CD4-positive, CD25-positive, alpha-beta regulatory T cell (primary cell): ENCODE measurements at regions not wholly inside any gene's neighbourhood (a gene's known extent, or its start where the extent isn't known, plus 50 kb on each side); places are given as distances from the start of the nearest gene placed in this dataset.

ENCODE experiments used
- ATAC-seq, 2 donors: fragments of 150-1000 bp; cut with Tn5 transposase; one replicate each; pipeline ENCODE4 v1.10.0; 2021; ENCODE audit warnings: low read depth in 2 of 2, moderate number of reproducible peaks in 2 of 2, moderate library complexity in 1 of 2
- DNase-seq, 3 donors: peaks; one replicate each; pipeline versions ENCODE4 v3.0.0 to v3.0.0-alpha.2; 2012 to 2022; ENCODE audit warnings: mixed read lengths in 1 of 3
- H3K27ac ChIP-seq: one replicate; pipeline ENCODE4 v1.7.0; 2013; ENCODE audit warnings: mild to moderate bottlenecking, low read length; ENCODE audit not compliant: insufficient read depth, poor library complexity, severe bottlenecking
- H3K27me3 ChIP-seq: one replicate; pipeline ENCODE4 v1.7.0; 2013; ENCODE audit warnings: low read length; ENCODE audit not compliant: control insufficient read depth, insufficient read depth
- H3K36me3 ChIP-seq: one replicate; pipeline ENCODE4 v1.7.0; 2013; ENCODE audit warnings: mild to moderate bottlenecking, low read length, moderate library complexity; ENCODE audit not compliant: control insufficient read depth, insufficient read depth
- H3K4me1 ChIP-seq: 2 replicates; pipeline ENCODE4 v1.7.0; 2013; ENCODE audit warnings: mild to moderate bottlenecking, low read length; ENCODE audit not compliant: insufficient read depth, control insufficient read depth, poor library complexity, severe bottlenecking
- H3K4me3 ChIP-seq: one replicate; pipeline ENCODE4 v1.7.0; 2013; ENCODE audit warnings: low read depth, mild to moderate bottlenecking, low read length, moderate library complexity
- H3K9me3 ChIP-seq, 2 experiments: 1 replicate in 1 of 2; 2 replicates in 1 of 2; pipeline ENCODE4 v1.7.0; 2013; ENCODE audit warnings: low read length in 2 of 2, mild to moderate bottlenecking in 1 of 2, moderate library complexity in 1 of 2; ENCODE audit not compliant: control insufficient read depth in 2 of 2
- H3K27ac Mint-ChIP-seq, 3 donors: one replicate each; pipeline ENCODE4 v1.8.0; 2020 to 2022; ENCODE audit warnings: mild to moderate bottlenecking in 3 of 3, mixed read lengths in 3 of 3, moderate library complexity in 2 of 3
- H3K27me3 Mint-ChIP-seq: one replicate; pipeline ENCODE4 v1.8.0; 2022; ENCODE audit warnings: mild to moderate bottlenecking, mixed read lengths
- H3K36me3 Mint-ChIP-seq: one replicate; pipeline ENCODE4 v1.8.0; 2020; ENCODE audit warnings: mixed read lengths
- H3K4me1 Mint-ChIP-seq, 4 donors: one replicate each; pipeline ENCODE4 v1.8.0; 2020 to 2022; ENCODE audit warnings: mixed read lengths in 4 of 4, mild to moderate bottlenecking in 1 of 4
- H3K4me3 Mint-ChIP-seq, 4 donors: one replicate each; pipeline ENCODE4 v1.8.0; 2020 to 2022; ENCODE audit warnings: mild to moderate bottlenecking in 4 of 4, mixed read lengths in 4 of 4, moderate library complexity in 3 of 4
- H3K9me3 Mint-ChIP-seq, 7 donors: one replicate each; pipeline ENCODE4 v1.8.0; 2020 to 2022; ENCODE audit warnings: mixed read lengths in 7 of 7, mild to moderate bottlenecking in 3 of 7, moderate library complexity in 2 of 7

GRCh38 chr13:78376033-78376432, 227.3 kb downstream of the POU4F1 start:
- Mint-ChIP-seq H3K36me3 (no peaks in the 10 kb centered on the region), H3K27me3 (no peaks in the 10 kb centered on the region), H3K27ac (no peak overlapping the region), H3K9me3 (peaks cover 0 to 2% (median 0%) of the 10 kb centered on the region in 7 donors), H3K4me1 (no peaks in the 10 kb centered on the region), H3K4me3 (no peak overlapping the region)
- ATAC-seq = no peak
- no peak for DNase-seq
- Histone ChIP-seq H3K36me3 (no peaks in the 10 kb centered on the region), H3K27me3 (no peaks in the 10 kb centered on the region), H3K27ac (no peak overlapping the region), H3K9me3 (no peaks in the 10 kb centered on the region), H3K4me3 (no peak overlapping the region), H3K4me1 (no peaks in the 10 kb centered on the region)

- Histone ChIP-seq H3K4me1 (no peaks in the 10 kb centered on the region), H3K27me3 (no peaks in the 10 kb centered on the region), H3K9me3 (no peaks in the 10 kb centered on the region), H3K4me3 (no peak overlapping the region), H3K36me3 (no peaks in the 10 kb centered on the region), H3K27ac (no peak overlapping the region)
- Mint-ChIP-seq H3K4me1 (no peaks in the 10 kb centered on the region), H3K4me3 (no peak overlapping the region), H3K27me3 (no peaks in the 10 kb centered on the region), H3K36me3 (no peaks in the 10 kb centered on the region), H3K27ac (no peak overlapping the region), H3K9me3 (peaks cover 0 to 2% (median 0%) of the 10 kb centered on the region in 7 donors)
- ATAC-seq (no peak), DNase-seq (no peak)
These were observed 230.8 kb downstream of the POU4F1 start for GRCh38 chr13:78372581-78372980.

GRCh38 chr13:78370231-78370630, 233.1 kb downstream of the POU4F1 start:
- no peaks in the 10 kb centered on the region for H3K36me3 ChIP-seq
- H3K4me1 Mint-ChIP-seq = no peaks in the 10 kb centered on the region
- no peak overlapping the region for H3K27ac Mint-ChIP-seq
- H3K4me1 ChIP-seq = no peaks in the 10 kb centered on the region
- ATAC-seq (no peak), DNase-seq (no peak)
- H3K27ac ChIP-seq = no peak overlapping the region
- no peaks in the 10 kb centered on the region for H3K36me3 Mint-ChIP-seq
- peaks cover 0 to 2% (median 0%) of the 10 kb centered on the region in 7 donors for H3K9me3 Mint-ChIP-seq
- no peak overlapping the region for H3K4me3 ChIP-seq
- H3K4me3 Mint-ChIP-seq = no peak overlapping the region
- no peaks in the 10 kb centered on the region for H3K27me3 ChIP-seq
- no peaks in the 10 kb centered on the region for H3K27me3 Mint-ChIP-seq
- no peaks in the 10 kb centered on the region for H3K9me3 ChIP-seq

- H3K4me1 ChIP-seq = no peaks in the 10 kb centered on the region
- Mint-ChIP-seq H3K4me1 (no peaks in the 10 kb centered on the region), H3K4me3 (no peak overlapping the region), H3K36me3 (no peaks in the 10 kb centered on the region), H3K9me3 (peaks cover 0 to 2% (median 0%) of the 10 kb centered on the region in 7 donors), H3K27me3 (no peaks in the 10 kb centered on the region), H3K27ac (no peak overlapping the region)
- no peak for DNase-seq
- H3K27me3 ChIP-seq = no peaks in the 10 kb centered on the region
- H3K36me3 ChIP-seq = no peaks in the 10 kb centered on the region
- no peak overlapping the region for H3K4me3 ChIP-seq
- H3K9me3 ChIP-seq = no peaks in the 10 kb centered on the region
- no peak for ATAC-seq
- no peak overlapping the region for H3K27ac ChIP-seq
These were observed 238.6 kb downstream of the POU4F1 start for GRCh38 chr13:78364711-78365110.

- no peaks in the 10 kb centered on the region for H3K4me1 Mint-ChIP-seq
- H3K27ac Mint-ChIP-seq = no peak overlapping the region
- H3K36me3 Mint-ChIP-seq = no peaks in the 10 kb centered on the region
- peaks cover 0 to 2% (median 0%) of the 10 kb centered on the region in 7 donors for H3K9me3 Mint-ChIP-seq
- H3K4me1 ChIP-seq = no peaks in the 10 kb centered on the region
- no peaks in the 10 kb centered on the region for H3K27me3 ChIP-seq
- DNase-seq (no peak), ATAC-seq (no peak)
- no peak overlapping the region for H3K27ac ChIP-seq
- no peaks in the 10 kb centered on the region for H3K9me3 ChIP-seq
- H3K4me3 ChIP-seq = no peak overlapping the region
- no peaks in the 10 kb centered on the region for H3K27me3 Mint-ChIP-seq
- H3K36me3 ChIP-seq = no peaks in the 10 kb centered on the region
- no peak overlapping the region for H3K4me3 Mint-ChIP-seq
These were observed 262.3 kb downstream of the POU4F1 start for GRCh38 chr13:78341032-78341431.

- H3K4me1 ChIP-seq = no peaks in the 10 kb centered on the region
- no peak overlapping the region for H3K27ac ChIP-seq
- H3K4me1 Mint-ChIP-seq = no peaks in the 10 kb centered on the region
- no peaks in the 10 kb centered on the region for H3K27me3 Mint-ChIP-seq
- ATAC-seq = no peak
- peaks cover 0 to 2% (median 0%) of the 10 kb centered on the region in 7 donors for H3K9me3 Mint-ChIP-seq
- H3K4me3 Mint-ChIP-seq = no peak overlapping the region
- no peaks in the 10 kb centered on the region for H3K36me3 ChIP-seq
- no peak for DNase-seq
- H3K27me3 ChIP-seq = no peaks in the 10 kb centered on the region
- H3K27ac Mint-ChIP-seq = no peak overlapping the region
- H3K9me3 ChIP-seq = no peaks in the 10 kb centered on the region
- H3K36me3 Mint-ChIP-seq = no peaks in the 10 kb centered on the region
- no peak overlapping the region for H3K4me3 ChIP-seq
These were observed 263.4 kb downstream of the POU4F1 start for GRCh38 chr13:78339927-78340326.

GRCh38 chr13:78334059-78334458, 269.3 kb downstream of the POU4F1 start:
- no peaks in the 10 kb centered on the region for H3K27me3 ChIP-seq
- no peaks in the 10 kb centered on the region for H3K9me3 ChIP-seq
- H3K4me3 Mint-ChIP-seq = no peak overlapping the region
- no peaks in the 10 kb centered on the region for H3K4me1 Mint-ChIP-seq
- H3K36me3 Mint-ChIP-seq = no peaks in the 10 kb centered on the region
- no peak overlapping the region for H3K27ac Mint-ChIP-seq
- H3K27me3 Mint-ChIP-seq = no peaks in the 10 kb centered on the region
- H3K9me3 Mint-ChIP-seq = no peaks in the 10 kb centered on the region
- H3K36me3 ChIP-seq = no peaks in the 10 kb centered on the region
- no peaks in the 10 kb centered on the region for H3K4me1 ChIP-seq
- H3K27ac ChIP-seq = no peak overlapping the region
- no peak overlapping the region for H3K4me3 ChIP-seq
- ATAC-seq (no peak), DNase-seq (no peak)

- Histone ChIP-seq H3K27ac (no peak overlapping the region), H3K36me3 (no peaks in the 10 kb centered on the region), H3K4me3 (no peak overlapping the region), H3K9me3 (no peaks in the 10 kb centered on the region), H3K4me1 (no peaks in the 10 kb centered on the region), H3K27me3 (no peaks in the 10 kb centered on the region)
- Mint-ChIP-seq H3K27ac (no peak overlapping the region), H3K9me3 (no peaks in the 10 kb centered on the region), H3K4me3 (no peak overlapping the region), H3K36me3 (no peaks in the 10 kb centered on the region), H3K27me3 (no peaks in the 10 kb centered on the region), H3K4me1 (no peaks in the 10 kb centered on the region)
- DNase-seq (no peak), ATAC-seq (no peak)
These were observed 276.7 kb downstream of the POU4F1 start for GRCh38 chr13:78326633-78327032.
